ENCODE measurements at regions not wholly inside any gene's neighbourhood (a gene's known extent, or its start where the extent isn't known, plus 50 kb on each side); places are given as distances from the start of the nearest gene placed in this dataset.

DNA sequence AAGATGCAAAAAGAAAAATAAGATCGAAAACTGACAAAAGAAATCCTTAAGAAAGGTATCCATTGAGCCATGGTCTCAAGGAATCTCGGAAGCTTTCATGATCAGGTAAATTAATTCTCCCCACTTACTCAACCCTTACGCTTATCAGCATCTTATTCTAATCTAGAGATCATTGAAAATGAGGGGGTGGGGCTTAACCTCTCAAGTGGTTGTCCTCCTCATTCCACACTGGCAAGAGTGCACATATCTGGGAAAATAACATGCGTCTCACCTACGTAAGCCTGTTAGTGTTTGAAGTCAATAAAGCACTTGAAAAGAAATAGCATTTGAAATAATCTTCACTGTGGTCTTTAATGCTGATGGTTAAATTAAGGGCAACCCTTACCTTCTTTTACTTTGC lies 82.5 kb upstream of the NEUROD1 start:
- TF ChIP-seq, protein P1, sequence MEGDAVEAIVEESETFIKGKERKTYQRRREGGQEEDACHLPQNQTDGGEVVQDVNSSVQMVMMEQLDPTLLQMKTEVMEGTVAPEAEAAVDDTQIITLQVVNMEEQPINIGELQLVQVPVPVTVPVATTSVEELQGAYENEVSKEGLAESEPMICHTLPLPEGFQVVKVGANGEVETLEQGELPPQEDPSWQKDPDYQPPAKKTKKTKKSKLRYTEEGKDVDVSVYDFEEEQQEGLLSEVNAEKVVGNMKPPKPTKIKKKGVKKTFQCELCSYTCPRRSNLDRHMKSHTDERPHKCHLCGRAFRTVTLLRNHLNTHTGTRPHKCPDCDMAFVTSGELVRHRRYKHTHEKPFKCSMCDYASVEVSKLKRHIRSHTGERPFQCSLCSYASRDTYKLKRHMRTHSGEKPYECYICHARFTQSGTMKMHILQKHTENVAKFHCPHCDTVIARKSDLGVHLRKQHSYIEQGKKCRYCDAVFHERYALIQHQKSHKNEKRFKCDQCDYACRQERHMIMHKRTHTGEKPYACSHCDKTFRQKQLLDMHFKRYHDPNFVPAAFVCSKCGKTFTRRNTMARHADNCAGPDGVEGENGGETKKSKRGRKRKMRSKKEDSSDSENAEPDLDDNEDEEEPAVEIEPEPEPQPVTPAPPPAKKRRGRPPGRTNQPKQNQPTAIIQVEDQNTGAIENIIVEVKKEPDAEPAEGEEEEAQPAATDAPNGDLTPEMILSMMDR (IDR thresholded peaks at IDR 0.05), result no peak
- TF ChIP-seq POLR2A (IDR thresholded peaks at IDR 0.05), result no peak

All from esophagus squamous epithelium (tissue), 4 donors.